Caco-2 (cell line): ENCODE measurements at regions not wholly inside any gene's neighbourhood (a gene's known extent, or its start where the extent isn't known, plus 50 kb on each side); places are given as distances from the start of the nearest gene placed in this dataset.

Source experiments
- BruUV-seq: library from RNA; stranded (reverse); fragments of 400-500 nt; replicated peaks from 2 replicates; lab custom pipeline; 2021; lab: Mats Ljungman, UMichigan
- CTCF ChIA-PET: fragments of 300-600 bp; sonication (Branson Sonifier 250); formaldehyde crosslinking; loops from one replicate; lab custom pipeline; 2022; ENCODE audit warnings: antibody characterized with exemption; lab: Charles Lee
- POLR2A ChIA-PET: fragments of 300-600 bp; sonication (Branson Sonifier 250); formaldehyde crosslinking; loops from one replicate; lab custom pipeline; 2022; ENCODE audit warnings: antibody characterized with exemption; lab: Charles Lee
- DNase-seq, 2 experiments: peaks; one replicate each; pipeline versions ENCODE4 v3.0.0 to v3.0.0-alpha.2; 2020 to 2022
- H3K27me3 ChIP-seq: replicated peaks from 2 replicates; pipeline ENCODE4 v1.6.0; 2011; ENCODE audit warnings: low read length; ENCODE audit not compliant: control insufficient read depth, insufficient read depth
- H3K36me3 ChIP-seq: 2 replicates; pipeline ENCODE4 v1.5.1; 2011; ENCODE audit warnings: low read length; ENCODE audit not compliant: control insufficient read depth, insufficient read depth
- H3K4me1 ChIP-seq: fragments of 250-450 bp; sonication (Bioruptor Pico); 2 replicates; pipeline ENCODE4 v1.5.1; 2020; ENCODE audit warnings: mild to moderate bottlenecking
- H3K4me3 ChIP-seq: 2 replicates; pipeline ENCODE4 v1.5.1; 2011; ENCODE audit warnings: low read depth, mild to moderate bottlenecking, control low read depth, low read length
- H3K9me3 ChIP-seq: fragments of 250-450 bp; sonication (Bioruptor Pico); 2 replicates; pipeline ENCODE4 v1.5.1; 2020; ENCODE audit warnings: mild to moderate bottlenecking, moderate library complexity
- H3K27ac Mint-ChIP-seq: one replicate; pipeline ENCODE4 v1.8.0; 2022; ENCODE audit warnings: mixed read lengths; ENCODE audit not compliant: unreplicated experiment
- H3K27me3 Mint-ChIP-seq: one replicate; pipeline ENCODE4 v1.8.0; 2022; ENCODE audit warnings: mixed read lengths; ENCODE audit not compliant: insufficient read depth, unreplicated experiment
- H3K36me3 Mint-ChIP-seq: one replicate; pipeline ENCODE4 v1.8.0; 2022; ENCODE audit warnings: mild to moderate bottlenecking, mixed read lengths; ENCODE audit not compliant: insufficient read depth, unreplicated experiment
- H3K4me1 Mint-ChIP-seq: one replicate; pipeline ENCODE4 v1.8.0; 2022; ENCODE audit warnings: low read depth, mixed read lengths; ENCODE audit not compliant: unreplicated experiment
- H3K4me3 Mint-ChIP-seq: one replicate; pipeline ENCODE4 v1.8.0; 2022; ENCODE audit warnings: mild to moderate bottlenecking, moderate library complexity, mixed read lengths; ENCODE audit not compliant: unreplicated experiment
- H3K9me3 Mint-ChIP-seq: one replicate; pipeline ENCODE4 v1.8.0; 2022; ENCODE audit warnings: mixed read lengths; ENCODE audit not compliant: unreplicated experiment
- intact Hi-C: fragments of 100-400 bp; cut with micrococcal nuclease; formaldehyde crosslinking; loops from one replicate; pipeline ENCODE4 v1.10.0; 2022; ENCODE audit not compliant: unreplicated experiment
- TF ChIP-seq, protein P1 (sequence below), 2 experiments: fragments of 200-600 bp in 1 of 2; IDR thresholded peaks; 1 replicate in 1 of 2; 2 replicates in 1 of 2; pipeline versions ENCODE4 v1.5.1 to v1.8.0; 2011 to 2022; ENCODE audit warnings: antibody characterized with exemption in 1 of 2, control low read depth in 1 of 2, inconsistent platforms in 1 of 2, low read depth in 1 of 2, low read length in 1 of 2, mild to moderate bottlenecking in 1 of 2, moderate library complexity in 1 of 2; ENCODE audit not compliant: insufficient read depth in 1 of 2, severe bottlenecking in 1 of 2, unreplicated experiment in 1 of 2

DNA sequence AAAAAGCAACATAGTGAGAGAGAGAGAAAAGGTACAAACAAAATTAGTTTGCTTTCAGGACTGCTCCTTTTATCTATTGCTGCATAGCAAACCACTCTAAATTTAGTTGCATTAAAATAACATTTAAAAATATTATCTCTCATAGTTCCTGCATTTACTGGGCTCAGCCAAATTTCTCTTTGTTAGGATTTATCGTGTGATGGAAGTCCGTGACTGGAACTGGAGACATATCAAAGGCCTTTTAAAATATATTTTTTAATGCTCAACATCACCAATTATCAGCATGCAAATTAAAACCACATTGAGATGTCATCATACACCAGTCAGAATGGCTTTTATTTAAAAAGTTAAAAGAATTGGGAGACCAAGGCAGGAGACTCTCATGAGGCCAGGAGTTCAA lies 107.6 kb upstream of the SYT1 start:
- DNase-seq = no peak
- H3K27ac Mint-ChIP-seq = no peak overlapping the region
- H3K27me3 Mint-ChIP-seq = no peaks in the 10 kb centered on the region
- Histone ChIP-seq H3K4me3 (no peak overlapping the region), H3K27me3 (no peaks in the 10 kb centered on the region), H3K9me3 (no peaks in the 10 kb centered on the region), H3K36me3 (no peaks in the 10 kb centered on the region), H3K4me1 (no peaks in the 10 kb centered on the region)
- H3K36me3 Mint-ChIP-seq = no peaks in the 10 kb centered on the region
- CTCF ChIA-PET = no interaction called here
- POLR2A ChIA-PET = no interaction called here
- H3K4me1 Mint-ChIP-seq = no peaks in the 10 kb centered on the region
- TF ChIP-seq, protein P1, sequence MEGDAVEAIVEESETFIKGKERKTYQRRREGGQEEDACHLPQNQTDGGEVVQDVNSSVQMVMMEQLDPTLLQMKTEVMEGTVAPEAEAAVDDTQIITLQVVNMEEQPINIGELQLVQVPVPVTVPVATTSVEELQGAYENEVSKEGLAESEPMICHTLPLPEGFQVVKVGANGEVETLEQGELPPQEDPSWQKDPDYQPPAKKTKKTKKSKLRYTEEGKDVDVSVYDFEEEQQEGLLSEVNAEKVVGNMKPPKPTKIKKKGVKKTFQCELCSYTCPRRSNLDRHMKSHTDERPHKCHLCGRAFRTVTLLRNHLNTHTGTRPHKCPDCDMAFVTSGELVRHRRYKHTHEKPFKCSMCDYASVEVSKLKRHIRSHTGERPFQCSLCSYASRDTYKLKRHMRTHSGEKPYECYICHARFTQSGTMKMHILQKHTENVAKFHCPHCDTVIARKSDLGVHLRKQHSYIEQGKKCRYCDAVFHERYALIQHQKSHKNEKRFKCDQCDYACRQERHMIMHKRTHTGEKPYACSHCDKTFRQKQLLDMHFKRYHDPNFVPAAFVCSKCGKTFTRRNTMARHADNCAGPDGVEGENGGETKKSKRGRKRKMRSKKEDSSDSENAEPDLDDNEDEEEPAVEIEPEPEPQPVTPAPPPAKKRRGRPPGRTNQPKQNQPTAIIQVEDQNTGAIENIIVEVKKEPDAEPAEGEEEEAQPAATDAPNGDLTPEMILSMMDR (IDR thresholded peaks at IDR 0.05; ENCODE audit: insufficient read depth in 1 of 2, low read depth in 1 of 2, low read length in 1 of 2, severe bottlenecking in 1 of 2, unreplicated experiment in 1 of 2) = no peak
- intact Hi-C loops = no loop called here
- no peak overlapping the region for H3K4me3 Mint-ChIP-seq
- BruUV-seq = no TSS peak
- H3K9me3 Mint-ChIP-seq = no peaks in the 10 kb centered on the region

DNA sequence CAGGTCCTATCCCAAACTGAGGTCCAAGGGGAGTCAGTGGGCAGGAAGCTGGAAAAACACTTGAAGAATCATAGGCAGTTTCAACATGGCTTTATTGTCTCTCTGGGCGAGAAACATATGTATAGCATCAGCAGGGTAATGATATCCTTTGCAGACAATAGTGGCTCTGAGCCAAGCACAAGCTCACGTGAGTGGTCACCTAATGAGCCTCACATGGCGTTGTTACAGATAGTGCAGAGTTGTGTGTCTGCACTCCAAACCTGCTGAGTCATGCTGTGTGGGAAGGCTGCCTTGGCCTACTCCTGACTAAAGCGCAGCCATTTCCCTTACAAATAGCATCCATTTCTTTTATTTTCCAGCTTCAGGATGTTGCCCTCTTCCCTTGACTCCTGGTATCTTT lies 105.2 kb upstream of the SYT1 start:
- POLR2A ChIA-PET = no interaction called here
- DNase-seq = no peak
- Histone ChIP-seq H3K27me3 (no peaks in the 10 kb centered on the region), H3K9me3 (no peaks in the 10 kb centered on the region), H3K4me1 (no peaks in the 10 kb centered on the region), H3K4me3 (no peak overlapping the region), H3K36me3 (no peaks in the 10 kb centered on the region)
- H3K9me3 Mint-ChIP-seq = no peaks in the 10 kb centered on the region
- no TSS peak for BruUV-seq
- H3K4me1 Mint-ChIP-seq = no peaks in the 10 kb centered on the region
- H3K36me3 Mint-ChIP-seq = no peaks in the 10 kb centered on the region
- intact Hi-C loops = no loop called here
- TF ChIP-seq, protein P1 (IDR thresholded peaks at IDR 0.05; ENCODE audit: insufficient read depth in 1 of 2, low read depth in 1 of 2, low read length in 1 of 2, severe bottlenecking in 1 of 2, unreplicated experiment in 1 of 2) = no peak
- no peaks in the 10 kb centered on the region for H3K27me3 Mint-ChIP-seq
- no peak overlapping the region for H3K27ac Mint-ChIP-seq
- CTCF ChIA-PET = no interaction called here
- H3K4me3 Mint-ChIP-seq = no peak overlapping the region

DNA sequence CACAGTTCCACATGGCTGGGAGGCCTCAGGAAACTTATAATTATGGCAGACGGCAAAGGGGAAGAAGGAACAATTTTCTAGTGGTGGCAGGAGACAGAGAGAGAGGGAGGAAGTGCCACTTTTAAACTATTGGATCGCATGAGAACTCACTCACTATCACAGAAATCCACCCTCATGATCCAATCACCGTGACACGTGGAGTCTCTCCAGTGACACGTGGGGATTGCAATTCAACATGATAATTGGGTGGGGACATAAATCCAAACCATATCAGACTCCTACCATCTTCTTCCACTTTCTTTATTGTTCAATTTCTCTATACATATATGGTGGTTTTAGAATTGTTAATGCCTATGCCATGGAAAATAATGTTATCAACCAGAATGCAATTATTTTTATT lies 103.7 kb upstream of the SYT1 start:
- Histone ChIP-seq H3K27me3 (no peaks in the 10 kb centered on the region), H3K36me3 (no peaks in the 10 kb centered on the region), H3K9me3 (no peaks in the 10 kb centered on the region), H3K4me1 (no peaks in the 10 kb centered on the region), H3K4me3 (no peak overlapping the region)
- Mint-ChIP-seq H3K9me3 (no peaks in the 10 kb centered on the region), H3K4me1 (no peaks in the 10 kb centered on the region), H3K27me3 (no peaks in the 10 kb centered on the region), H3K36me3 (no peaks in the 10 kb centered on the region), H3K27ac (no peak overlapping the region), H3K4me3 (no peak overlapping the region)
- intact Hi-C loops = no loop called here
- ChIA-PET POLR2A (no interaction called here), CTCF (no interaction called here)
- TF ChIP-seq, protein P1 (IDR thresholded peaks at IDR 0.05; ENCODE audit: insufficient read depth in 1 of 2, low read depth in 1 of 2, low read length in 1 of 2, severe bottlenecking in 1 of 2, unreplicated experiment in 1 of 2) = no peak
- BruUV-seq = no TSS peak
- DNase-seq = no peak
